Umbilical cord (tissue), 1 donor: ENCODE measurements at regions not wholly inside any gene's neighbourhood (a gene's known extent, or its start where the extent isn't known, plus 50 kb on each side); places are given as distances from the start of the nearest gene placed in this dataset.
"Not testable (repeated sequence)": the region's sequence is repeated elsewhere in the genome, so short reads cannot be mapped to it uniquely, and the experiment has no call there.

Source experiments
- DNase-seq: peaks from one replicate; pipeline ENCODE4 v3.0.0-alpha.2; 2015; ENCODE audit warnings: low spot score

DNA sequence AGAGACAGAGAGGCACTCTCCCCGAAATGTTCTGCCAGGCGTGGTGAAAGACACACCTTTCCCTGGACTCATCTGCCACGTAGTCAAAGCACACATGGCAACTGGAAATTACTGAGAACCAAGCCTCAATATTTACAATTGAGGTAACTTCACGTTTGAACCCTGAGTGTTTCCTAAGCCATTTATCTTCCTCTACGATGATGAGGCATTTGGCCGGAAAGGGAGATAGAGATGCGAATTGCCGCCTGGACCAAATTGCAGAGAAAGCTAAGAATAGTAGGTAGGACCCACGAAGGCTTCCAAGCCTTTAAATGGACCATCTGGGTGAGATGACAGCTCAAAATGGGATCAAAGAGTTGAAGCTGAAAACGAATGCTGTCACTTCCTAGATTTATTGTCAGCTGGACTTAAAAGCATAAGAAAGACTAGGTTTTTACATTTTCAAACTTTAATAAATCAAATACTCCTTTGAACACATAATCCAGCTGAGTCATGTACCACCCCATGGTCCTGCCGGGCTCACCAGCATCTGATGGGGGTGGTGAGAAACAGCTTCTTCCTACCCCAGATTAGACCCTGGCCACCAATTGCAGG, 135.6 kb upstream of the LYZL2 start:
- DNase-seq = peak; percentile 28

DNA sequence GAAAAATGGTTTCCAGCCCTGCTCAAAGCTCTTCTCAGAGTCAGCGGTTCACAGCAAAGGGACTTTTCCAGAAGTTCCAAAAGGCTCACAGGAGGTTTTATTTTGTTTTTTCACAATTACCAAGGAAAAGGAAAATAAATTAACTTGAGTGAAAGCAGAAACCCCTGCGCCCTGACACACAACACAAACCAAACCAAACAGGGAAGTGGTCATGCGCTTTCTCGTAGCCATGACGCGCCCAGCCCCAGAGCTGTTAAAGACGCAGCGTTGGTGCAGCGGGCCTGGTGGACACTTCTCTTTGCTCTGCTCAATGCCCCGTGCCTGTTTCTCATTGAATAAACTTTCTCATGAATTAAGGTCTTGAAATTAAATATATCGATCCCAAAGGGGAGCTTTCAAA, 134.4 kb upstream of the LYZL2 start:
- DNase-seq = no peak

GRCh38 chr10:30762620-30763019, 133.1 kb upstream of the LYZL2 start:
- no peak for DNase-seq

DNA sequence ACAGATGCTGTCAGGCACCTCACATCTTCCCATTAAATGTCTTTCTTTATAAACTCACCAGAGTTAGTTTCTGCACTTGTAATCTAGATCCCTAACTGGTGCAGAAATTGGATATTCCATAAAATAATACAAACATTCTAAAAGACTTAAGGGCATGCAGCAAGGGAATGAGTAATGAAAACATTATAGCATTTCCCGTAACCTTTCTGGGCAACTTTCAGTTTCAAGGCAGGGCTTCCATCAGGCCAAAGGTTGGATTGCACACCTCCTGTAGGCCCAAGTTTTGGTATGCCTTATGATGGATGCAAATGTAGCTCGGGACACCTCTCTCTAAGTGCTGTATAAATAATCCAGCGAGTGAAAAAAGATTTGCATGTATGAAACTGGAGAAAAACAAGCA, 129.9 kb upstream of the LYZL2 start:
- DNase-seq = peak; percentile 13

GRCh38 chr10:30758338-30758737, 128.8 kb upstream of the LYZL2 start:
- DNase-seq = no peak

DNA sequence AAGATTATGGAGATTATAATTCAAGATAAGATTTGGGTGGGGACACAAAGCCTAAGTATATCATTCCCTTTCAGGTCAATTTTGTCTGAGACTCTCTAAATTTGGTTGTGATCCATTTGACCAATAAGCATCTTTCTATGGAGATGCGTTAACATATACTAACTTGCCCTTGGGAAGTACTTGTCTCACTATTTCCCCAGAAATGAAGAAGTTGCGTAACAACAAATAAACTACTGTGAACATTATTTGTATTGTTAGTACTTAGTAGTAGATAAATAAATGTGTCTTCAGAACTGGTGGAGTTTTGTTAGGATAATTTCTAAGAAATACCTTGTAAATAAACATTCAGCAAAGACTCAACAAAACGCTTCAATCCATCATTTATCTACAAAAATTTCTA, 127.3 kb upstream of the LYZL2 start:
- no peak for DNase-seq

DNA sequence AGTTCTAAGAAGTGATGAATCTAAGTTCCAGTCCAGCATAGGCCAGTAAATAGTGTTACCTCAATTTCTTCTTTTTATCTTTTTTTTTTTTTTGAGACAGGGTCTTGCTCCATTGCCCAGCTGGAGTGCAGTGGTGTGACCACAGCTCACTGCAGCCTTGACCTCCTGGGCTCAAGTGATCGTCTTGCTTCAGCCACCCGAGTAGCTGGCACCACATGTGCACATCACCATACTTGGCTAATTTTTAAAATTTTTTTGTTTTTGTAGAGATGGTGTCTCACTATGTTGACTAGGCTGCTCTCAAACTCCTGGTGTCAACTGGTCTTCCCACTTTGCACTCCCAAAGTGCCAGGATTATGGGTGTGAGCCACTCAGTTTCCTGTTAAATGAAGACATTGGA, 126.6 kb upstream of the LYZL2 start:
- DNase-seq = no peak

DNA sequence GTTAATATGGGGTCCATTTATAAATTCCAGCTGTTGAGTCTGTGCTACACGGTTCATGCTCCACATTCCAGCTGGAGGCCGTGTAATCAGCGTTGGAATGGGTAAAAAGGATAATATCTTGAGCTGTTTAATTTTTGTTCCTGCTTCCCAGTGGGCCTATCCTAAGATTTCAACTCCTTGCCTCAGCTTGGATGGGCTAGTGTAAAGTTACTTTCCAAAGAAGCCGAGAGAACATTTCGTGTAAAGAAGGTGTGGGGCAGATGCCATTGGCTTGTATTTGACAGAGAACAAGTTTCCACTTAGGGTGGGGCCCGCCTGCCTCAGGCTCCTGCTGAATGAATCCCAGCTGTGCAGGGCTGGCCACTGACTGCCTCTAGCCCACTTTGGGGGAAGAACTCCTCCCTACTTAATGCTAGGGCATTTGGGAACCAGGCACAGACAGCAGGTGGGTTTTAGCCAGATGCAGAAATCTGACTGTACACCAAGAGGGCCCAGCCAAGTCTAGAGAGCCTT, 125.9 kb upstream of the LYZL2 start:
- DNase-seq = peak; percentile 39

DNA sequence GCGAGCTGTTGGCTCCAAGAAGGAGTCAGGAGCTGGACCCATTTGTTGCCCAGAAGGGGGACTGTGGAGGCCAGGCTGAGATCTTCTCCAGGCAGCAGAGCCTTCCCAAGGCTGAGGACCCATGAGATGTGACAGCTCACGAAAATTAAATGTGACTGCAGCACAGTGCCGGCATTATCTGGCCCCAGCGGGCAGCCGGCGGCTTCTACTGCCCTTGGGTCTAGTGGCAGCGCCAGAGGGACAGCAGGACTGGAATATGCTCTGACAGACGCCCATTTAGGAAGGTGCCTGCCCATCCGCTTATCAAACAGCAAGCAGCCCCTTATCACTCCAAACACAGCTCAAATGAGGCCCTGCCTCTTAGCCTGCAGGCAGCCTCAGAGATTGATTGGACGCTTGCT, 122.9 kb upstream of the LYZL2 start:
- DNase-seq = peak; percentile 67

- DNase-seq = peak; percentile 77
Observed at GRCh38 chr10:30751678-30752331, 122.3 kb upstream of the LYZL2 start.

- no peak for DNase-seq
Observed at GRCh38 chr10:30750971-30751677, 121.6 kb upstream of the LYZL2 start.

DNA sequence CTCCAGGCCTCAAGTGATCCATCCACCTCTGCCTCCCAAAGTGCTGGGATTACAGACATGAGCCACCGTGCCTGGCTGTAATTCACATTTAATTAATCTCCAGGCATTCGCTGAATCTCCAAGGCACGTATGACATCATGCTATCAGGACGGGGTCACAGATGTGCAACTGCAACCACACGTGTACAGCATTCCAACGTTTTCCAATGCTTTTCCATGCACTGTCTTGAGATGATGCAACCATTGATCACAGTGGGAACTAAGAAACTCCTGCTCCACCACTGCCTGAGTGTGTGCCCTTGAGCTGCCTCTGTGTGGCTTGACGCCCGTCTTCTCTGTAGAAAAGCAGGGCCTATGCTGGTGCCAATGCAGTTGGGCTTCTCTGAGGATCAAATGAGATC, 119.8 kb upstream of the LYZL2 start:
- no peak for DNase-seq

- DNase-seq = no peak
Observed at GRCh38 chr10:30748152-30748973, 118.8 kb upstream of the LYZL2 start.

- DNase-seq = peak; percentile 55
Observed at GRCh38 chr10:30747633-30748032, 118.1 kb upstream of the LYZL2 start.

- no peak for DNase-seq
Observed at GRCh38 chr10:30745953-30746352, 116.4 kb upstream of the LYZL2 start.

GRCh38 chr10:30744106-30744505, 114.6 kb upstream of the LYZL2 start:
- DNase-seq = peak; percentile 75

- DNase-seq = no peak
Observed at GRCh38 chr10:30743586-30743985, 114.0 kb upstream of the LYZL2 start.

GRCh38 chr10:30742471-30742870, 112.9 kb upstream of the LYZL2 start:
- DNase-seq = no peak

DNA sequence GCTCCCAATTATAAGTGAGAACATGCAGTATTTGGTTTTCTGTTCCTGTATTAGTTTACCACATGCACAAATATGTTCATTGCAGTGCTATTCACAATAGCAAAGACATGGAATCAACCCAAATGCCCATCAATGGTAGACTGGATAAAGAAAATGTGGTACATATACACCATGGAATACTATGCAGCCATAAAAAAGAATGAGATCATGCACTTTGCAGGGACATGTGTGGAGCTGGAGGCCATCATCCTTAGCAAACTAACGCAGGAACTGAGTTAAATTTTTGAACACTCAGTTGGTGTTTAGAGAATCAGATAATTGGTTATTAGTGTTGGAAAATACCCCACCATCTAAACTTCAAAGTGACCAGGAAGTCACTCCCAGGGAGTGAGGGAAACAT, 111.2 kb upstream of the LYZL2 start:
- not testable (repeated sequence) for DNase-seq

DNA sequence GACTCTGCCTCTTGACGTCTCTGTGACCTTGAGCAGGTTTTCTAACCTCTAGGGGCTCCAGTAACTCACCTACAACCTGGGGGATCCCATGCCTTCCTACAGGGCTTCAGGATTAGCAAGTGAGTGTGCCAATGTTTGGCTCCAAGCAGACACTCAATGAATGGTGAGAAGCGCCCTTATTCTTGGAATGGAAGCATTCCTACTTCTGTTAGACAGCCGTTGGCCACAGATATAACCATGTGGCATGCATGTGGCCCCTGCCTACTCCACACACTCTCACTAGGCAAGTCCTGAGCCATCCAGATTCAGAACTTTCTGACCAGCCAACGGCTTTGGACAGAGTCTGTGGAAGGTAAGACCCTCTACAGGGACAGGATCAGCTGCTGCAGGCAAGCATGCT, 108.9 kb upstream of the LYZL2 start:
- no peak for DNase-seq

DNA sequence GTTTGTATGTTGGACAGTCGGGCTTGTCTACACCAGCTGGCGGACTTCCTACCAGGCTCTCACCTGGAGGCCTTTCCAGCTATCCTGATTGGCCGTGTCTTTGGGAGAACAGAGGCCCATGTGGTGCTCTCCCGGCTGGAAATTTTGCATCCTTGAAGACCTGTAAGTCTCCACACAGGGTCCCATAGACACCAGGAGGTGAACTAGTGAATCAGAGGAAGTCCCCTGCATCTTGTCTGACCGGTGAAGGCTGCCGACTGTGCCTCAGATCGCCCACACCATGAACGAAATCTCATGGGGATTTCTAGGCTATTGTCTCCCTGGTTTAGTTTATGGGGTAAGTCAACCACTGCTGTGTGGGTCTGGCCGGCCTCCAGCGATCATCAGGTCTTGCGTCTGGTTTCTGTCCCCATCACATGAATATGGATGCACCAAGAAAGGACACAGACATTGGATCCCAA, 108.4 kb upstream of the LYZL2 start:
- no peak for DNase-seq

- DNase-seq = peak; percentile 91
Observed at GRCh38 chr10:30736685-30737232, 107.2 kb upstream of the LYZL2 start.
